ENCODE measurements at regions not wholly inside any gene's neighbourhood (a gene's known extent, or its start where the extent isn't known, plus 50 kb on each side); places are given as distances from the start of the nearest gene placed in this dataset.
"Not testable (repeated sequence)": the region's sequence is repeated elsewhere in the genome, so short reads cannot be mapped to it uniquely, and the experiment has no call there.

DNA sequence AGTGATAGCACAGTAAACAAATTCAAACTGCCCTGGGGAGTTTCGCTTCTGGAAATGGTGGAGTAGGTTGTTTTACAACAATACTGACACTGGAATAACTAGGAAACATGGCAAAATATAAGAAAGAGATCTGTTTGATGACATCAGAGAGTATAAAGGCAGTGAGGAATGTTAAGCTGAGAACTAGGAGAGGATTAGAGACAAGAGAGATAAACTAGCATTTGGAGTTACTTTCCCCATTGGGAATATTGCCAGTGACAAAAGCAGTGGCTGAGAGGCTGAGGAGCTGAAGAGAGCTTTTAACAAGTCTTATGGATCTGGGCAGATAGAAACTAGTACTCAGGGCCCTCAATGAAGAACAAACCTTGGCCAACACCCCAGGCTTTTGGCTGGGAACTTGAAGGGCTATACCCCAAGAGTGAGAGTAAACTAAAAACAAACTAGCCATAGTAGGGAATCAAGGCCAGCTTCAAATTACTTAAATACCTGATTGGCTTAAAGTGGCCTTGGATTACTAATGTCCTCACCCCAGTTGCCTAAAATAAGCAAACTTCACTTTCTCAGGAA is 280.4 kb downstream of the KLF13 start:
- no peak for FAIRE-seq

GRCh38 chr15:31607656-31608055 is 281.0 kb downstream of the KLF13 start:
- no peak for FAIRE-seq

GRCh38 chr15:31609258-31609681 is 282.6 kb downstream of the KLF13 start:
- FAIRE-seq = no peak

DNA sequence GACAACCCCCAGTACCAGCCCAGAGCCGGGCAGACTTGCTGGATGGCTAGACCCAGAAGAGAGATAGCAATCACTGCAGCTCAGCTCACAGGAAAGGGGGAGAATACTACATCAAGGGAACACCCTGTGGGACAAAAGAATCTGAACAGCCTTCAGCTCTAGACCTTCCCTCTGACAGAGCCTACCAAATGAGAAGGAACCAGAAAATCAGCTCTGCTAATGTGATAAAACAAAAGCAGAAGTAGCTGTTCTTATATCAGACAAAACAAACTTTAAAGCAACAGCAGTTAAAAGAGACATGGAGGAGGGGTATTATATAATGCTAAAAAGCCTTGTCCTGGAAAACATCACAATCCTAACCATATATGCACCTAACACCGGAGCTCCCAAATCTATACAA is 283.3 kb downstream of the KLF13 start:
- no peak for FAIRE-seq

DNA sequence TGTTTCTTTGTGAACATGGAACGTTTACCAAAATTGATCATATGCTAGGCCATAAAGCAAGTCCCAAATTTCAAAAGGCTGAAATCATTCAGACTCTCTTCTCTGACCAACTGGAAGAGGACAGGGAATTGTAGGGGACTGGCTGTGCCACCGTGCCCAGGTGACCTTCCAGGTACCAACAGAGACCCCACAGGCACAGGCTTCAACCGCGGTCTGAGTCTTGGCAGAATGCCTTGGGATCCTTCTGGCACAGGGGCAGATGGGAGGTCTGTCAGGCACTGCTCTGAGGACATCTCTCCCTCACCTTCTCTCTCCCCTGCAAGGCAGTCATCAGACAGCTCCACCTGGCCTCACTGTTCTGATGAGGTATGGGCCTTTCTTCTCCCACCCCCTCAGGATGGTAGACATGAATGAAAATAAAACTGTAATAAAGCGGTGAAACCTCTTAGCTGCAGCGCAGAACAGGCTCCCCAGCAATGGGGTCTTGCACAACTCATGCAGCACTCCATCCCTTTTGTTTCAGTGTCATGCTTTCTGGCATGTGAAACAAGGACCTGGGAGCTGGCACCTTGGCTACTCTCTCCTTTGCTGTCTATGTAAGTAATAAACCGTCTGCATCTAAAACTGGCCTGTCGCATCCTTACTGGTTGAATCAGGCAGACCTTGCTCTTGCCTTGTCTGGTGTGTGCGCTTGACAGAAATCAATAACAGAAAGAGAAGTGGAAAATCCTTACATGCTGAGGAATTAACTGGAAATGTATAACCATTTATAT is 289.2 kb downstream of the KLF13 start:
- no peak for FAIRE-seq

DNA sequence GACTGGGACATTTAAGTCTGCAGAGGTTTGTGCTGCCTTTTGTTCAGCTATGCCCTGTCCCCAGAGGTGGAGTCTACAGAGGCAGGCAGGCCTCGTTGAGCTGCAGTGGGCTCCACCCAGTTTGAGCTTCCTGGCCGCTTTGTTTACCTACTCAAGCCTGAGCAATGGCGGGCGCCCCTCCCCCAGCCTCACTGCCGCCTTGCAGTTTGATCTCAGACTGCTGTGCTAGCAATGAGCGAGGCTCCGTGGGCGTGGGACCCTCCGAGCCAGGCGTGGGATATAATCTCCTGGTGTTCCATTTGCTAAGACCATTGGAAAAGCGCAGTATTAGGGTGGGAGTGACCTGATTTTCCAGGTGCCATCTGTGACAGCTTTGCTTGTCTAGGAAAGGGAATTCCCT is 296.7 kb downstream of the KLF13 start:
- FAIRE-seq = not testable (repeated sequence)

DNA sequence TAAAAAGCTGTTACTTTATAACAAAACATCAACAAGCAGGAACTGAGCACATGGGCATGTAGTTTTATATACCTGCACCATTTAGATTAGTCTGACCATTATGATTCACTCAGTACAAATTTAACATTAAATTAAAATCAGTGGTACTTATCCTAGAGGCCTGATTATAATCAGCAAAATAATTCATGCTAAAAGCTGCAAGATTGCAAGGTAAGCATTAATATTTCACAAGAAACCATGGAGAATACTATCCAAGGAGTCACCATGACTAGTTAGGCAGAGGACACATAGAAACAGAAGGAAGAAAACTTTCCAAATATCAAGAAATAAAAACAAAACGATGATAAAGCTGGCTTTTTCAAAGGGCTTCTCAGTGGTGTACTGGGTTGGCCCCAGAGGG is 297.5 kb downstream of the KLF13 start:
- FAIRE-seq = not testable (repeated sequence)

GRCh38 chr15:31635715-31636114 is 309.1 kb downstream of the KLF13 start:
- not testable (repeated sequence) for FAIRE-seq

GRCh38 chr15:31636911-31637310 is 310.3 kb downstream of the KLF13 start:
- FAIRE-seq = not testable (repeated sequence)

GRCh38 chr15:31643955-31644354 is 317.3 kb downstream of the KLF13 start:
- FAIRE-seq = not testable (repeated sequence)

- FAIRE-seq = not testable (repeated sequence)
Measured at GRCh38 chr15:31644761-31645160, 318.1 kb downstream of the KLF13 start.

GRCh38 chr15:31647337-31647826 is 320.7 kb downstream of the KLF13 start:
- peak; percentile 49 for FAIRE-seq

GRCh38 chr15:31649634-31650033 is 323.0 kb downstream of the KLF13 start:
- FAIRE-seq = not testable (repeated sequence)

- FAIRE-seq = peak; percentile 91
Measured at GRCh38 chr15:31650055-31650701, 323.5 kb downstream of the KLF13 start.

- FAIRE-seq = not testable (repeated sequence)
Measured at GRCh38 chr15:31656915-31657314, 330.3 kb downstream of the KLF13 start.

DNA sequence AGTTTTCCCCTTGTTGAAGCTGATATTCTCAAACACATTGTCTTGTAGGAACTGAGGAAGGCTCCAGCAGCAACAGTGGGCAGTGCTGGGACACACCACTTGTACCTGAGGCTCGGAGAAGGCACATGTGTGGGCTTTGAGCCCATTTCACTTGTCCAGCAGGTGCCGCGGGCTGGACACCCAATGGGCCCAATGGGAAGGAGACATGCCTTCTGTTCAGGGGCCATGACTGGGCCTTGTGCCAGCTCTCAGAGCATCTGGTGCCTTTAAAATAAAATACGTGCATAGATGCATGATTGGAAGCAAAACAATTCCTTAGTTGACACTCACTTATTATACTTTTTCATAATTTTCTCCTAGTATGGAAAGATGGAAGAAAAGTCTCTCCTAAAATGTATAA is 334.2 kb downstream of the KLF13 start:
- FAIRE-seq = no peak

DNA sequence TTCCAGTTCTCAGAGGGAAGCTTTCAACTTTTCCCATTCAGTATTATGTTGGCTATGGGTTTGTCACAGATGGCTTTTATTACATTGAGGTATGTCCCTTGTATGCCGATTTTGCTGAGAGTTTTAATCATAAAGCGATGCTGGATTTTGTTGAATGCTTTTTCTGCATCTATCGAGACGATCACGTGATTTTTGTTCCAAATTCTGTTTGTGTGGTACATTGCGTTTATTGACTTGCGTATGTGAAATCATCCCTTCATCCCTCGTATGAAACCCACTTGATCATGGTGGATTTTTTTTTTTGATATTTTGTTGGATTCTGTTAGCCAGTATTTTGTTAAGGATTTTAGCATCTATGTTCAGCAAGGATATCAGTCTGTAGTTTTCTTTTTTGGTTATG is 339.1 kb downstream of the KLF13 start:
- FAIRE-seq = not testable (repeated sequence)

GRCh38 chr15:31669158-31669908 is 342.7 kb downstream of the KLF13 start:
- FAIRE-seq = not testable (repeated sequence)

GRCh38 chr15:31673263-31673662 is 346.6 kb downstream of the KLF13 start:
- not testable (repeated sequence) for FAIRE-seq

DNA sequence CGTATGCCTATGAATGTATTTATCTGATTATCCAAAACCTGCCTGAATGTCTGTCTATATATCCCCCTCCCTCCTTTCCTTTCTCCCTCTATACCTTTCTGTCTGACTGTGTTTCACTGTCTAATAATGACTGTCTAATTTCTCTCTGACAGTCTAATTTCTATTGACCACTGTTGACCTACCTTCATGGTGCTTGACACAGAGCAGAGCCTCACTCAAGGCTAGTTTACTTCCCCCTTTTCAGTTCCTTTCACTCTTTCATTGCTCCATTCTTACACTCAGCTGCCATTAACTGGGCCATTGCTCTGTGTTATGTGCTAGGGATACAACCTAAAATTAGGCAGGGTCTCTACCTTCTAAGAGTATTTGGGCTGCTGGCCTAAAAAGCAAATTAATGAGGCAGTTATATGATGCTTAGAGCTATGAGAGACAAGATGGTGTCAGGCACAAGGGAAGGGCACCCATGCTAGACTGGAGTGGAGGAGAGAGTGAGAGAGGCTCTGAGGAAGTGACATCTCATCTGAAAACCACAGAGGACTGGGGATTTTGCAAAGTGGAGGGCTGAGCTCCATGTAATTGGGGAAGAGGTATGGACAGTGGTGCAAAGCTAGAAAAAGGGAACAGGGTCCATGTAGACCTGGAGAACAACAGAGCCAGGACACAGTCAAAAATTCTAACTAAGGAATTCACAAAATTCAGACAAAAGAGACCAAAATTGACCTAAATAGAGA is 348.6 kb upstream of the CHRNA7 start:
- FAIRE-seq = not testable (repeated sequence)

- not testable (repeated sequence) for FAIRE-seq
Measured at GRCh38 chr15:31687088-31687487, 343.2 kb upstream of the CHRNA7 start.

DNA sequence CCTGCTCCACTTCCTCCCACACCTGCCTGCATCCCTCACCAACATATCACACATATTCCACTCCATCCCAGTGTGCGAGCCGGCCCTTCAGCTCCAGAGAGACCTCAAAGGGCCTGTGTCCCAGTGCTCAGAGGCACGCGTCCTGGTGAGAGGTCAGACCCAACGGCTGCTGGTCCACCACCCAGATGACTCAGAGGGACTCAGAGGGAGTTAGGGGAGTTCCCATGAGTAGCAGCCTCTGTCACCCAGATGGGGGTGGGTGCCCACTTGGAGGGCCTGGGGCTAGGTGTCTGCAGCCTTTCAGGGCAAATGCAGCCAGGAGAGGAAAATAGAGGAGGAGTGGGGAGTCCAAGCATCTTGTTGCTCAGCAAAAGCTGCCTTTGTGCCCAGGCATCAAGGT is 333.8 kb upstream of the CHRNA7 start:
- not testable (repeated sequence) for FAIRE-seq

Data from islet of Langerhans (tissue), 1 donor.